MCF 10A (cell line): ENCODE measurements at regions not wholly inside any gene's neighbourhood (a gene's known extent, or its start where the extent isn't known, plus 50 kb on each side); places are given as distances from the start of the nearest gene placed in this dataset.
"Not testable (repeated sequence)": the region's sequence is repeated elsewhere in the genome, so short reads cannot be mapped to it uniquely, and the experiment has no call there.

ENCODE experiments used
- BruUV-seq: library from RNA; stranded (reverse); fragments of 400-500 nt; replicated peaks from 2 replicates; lab custom pipeline; 2021; lab: Mats Ljungman, UMichigan
- CTCF ChIA-PET: fragments of 300-600 bp; sonication (Branson Sonifier 250); formaldehyde crosslinking; extraction: SDS; loops from one replicate; lab custom pipeline; 2021; ENCODE audit warnings: antibody characterized with exemption, inconsistent platforms; lab: Yijun Ruan, JAX
- POLR2A ChIA-PET: fragments of 300-600, 350-650 bp; sonication (Branson Sonifier 250); formaldehyde crosslinking; extraction: SDS; loops from one replicate; lab custom pipeline; 2020; ENCODE audit warnings: antibody characterized with exemption, inconsistent platforms; lab: Yijun Ruan, JAX
- DNase-seq: peaks from one replicate; pipeline ENCODE4 v3.0.0-alpha.2; 2018; ENCODE audit not compliant: unreplicated experiment
- H3K27ac Mint-ChIP-seq: one replicate; pipeline ENCODE4 v1.8.0; 2022; ENCODE audit warnings: mild to moderate bottlenecking, low read depth, mixed read lengths; ENCODE audit not compliant: unreplicated experiment
- H3K27me3 Mint-ChIP-seq: one replicate; pipeline ENCODE4 v1.8.0; 2022; ENCODE audit warnings: mixed read lengths; ENCODE audit not compliant: insufficient read depth, unreplicated experiment
- H3K36me3 Mint-ChIP-seq: one replicate; pipeline ENCODE4 v1.8.0; 2022; ENCODE audit warnings: mild to moderate bottlenecking, moderate library complexity, mixed read lengths; ENCODE audit not compliant: insufficient read depth, unreplicated experiment
- H3K4me1 Mint-ChIP-seq: one replicate; pipeline ENCODE4 v1.8.0; 2022; ENCODE audit warnings: mixed read lengths; ENCODE audit not compliant: insufficient read depth, unreplicated experiment
- H3K4me3 Mint-ChIP-seq: one replicate; pipeline ENCODE4 v1.8.0; 2022; ENCODE audit warnings: mild to moderate bottlenecking, moderate library complexity, mixed read lengths; ENCODE audit not compliant: unreplicated experiment
- H3K9me3 Mint-ChIP-seq: one replicate; pipeline ENCODE4 v1.8.0; 2022; ENCODE audit warnings: mixed read lengths; ENCODE audit not compliant: unreplicated experiment
- CTCF ChIP-seq: fragments of 200-600 bp; IDR thresholded peaks from one replicate; pipeline ENCODE4 v1.8.0; 2022; ENCODE audit warnings: antibody characterized with exemption, mild to moderate bottlenecking; ENCODE audit not compliant: unreplicated experiment
- intact Hi-C: fragments of 100-400 bp; cut with micrococcal nuclease; formaldehyde crosslinking; loops from 2 replicates; pipeline ENCODE4 v1.14.1; 2022

- TF ChIP-seq CTCF, result no peak
- intact Hi-C loops, result no loop called here
- no peak overlapping the region for H3K27ac Mint-ChIP-seq
- H3K36me3 Mint-ChIP-seq, result no peaks in the 10 kb centered on the region
- H3K9me3 Mint-ChIP-seq, result peaks cover 2% of the 10 kb centered on the region
- ChIA-PET POLR2A (no interaction called here), CTCF (interaction anchor here (0.6 kb wide), 1 partner anchor 740 kb away, joined by 3 read pairs; no protein-coding TSS in a partner anchor)
- H3K27me3 Mint-ChIP-seq, result no peaks in the 10 kb centered on the region
- no peak for DNase-seq
- H3K4me1 Mint-ChIP-seq, result no peaks in the 10 kb centered on the region
- no peak overlapping the region for H3K4me3 Mint-ChIP-seq
- no TSS peak for BruUV-seq
Measured at GRCh38 chr1:30001011-30001731, 722.2 kb downstream of the MATN1 start.

GRCh38 chr1:30000266-30000665 lies 723.1 kb downstream of the MATN1 start:
- no peak for DNase-seq
- no peak overlapping the region for H3K4me3 Mint-ChIP-seq
- CTCF ChIA-PET, result no interaction called here
- no peak overlapping the region for H3K27ac Mint-ChIP-seq
- POLR2A ChIA-PET, result no interaction called here
- no peaks in the 10 kb centered on the region for H3K27me3 Mint-ChIP-seq
- H3K9me3 Mint-ChIP-seq, result peaks cover 11% of the 10 kb centered on the region
- intact Hi-C loops, result no loop called here
- no peak for TF ChIP-seq CTCF
- no peaks in the 10 kb centered on the region for H3K36me3 Mint-ChIP-seq
- BruUV-seq, result no TSS peak
- H3K4me1 Mint-ChIP-seq, result no peaks in the 10 kb centered on the region

GRCh38 chr1:29999595-29999994 lies 723.8 kb downstream of the MATN1 start:
- Mint-ChIP-seq H3K4me1 (no peaks in the 10 kb centered on the region), H3K9me3 (peaks cover 11% of the 10 kb centered on the region), H3K4me3 (no peak overlapping the region), H3K36me3 (no peaks in the 10 kb centered on the region), H3K27me3 (no peaks in the 10 kb centered on the region), H3K27ac (no peak overlapping the region)
- BruUV-seq, result no TSS peak
- no peak for DNase-seq
- intact Hi-C loops, result no loop called here
- TF ChIP-seq CTCF, result no peak
- ChIA-PET POLR2A (no interaction called here), CTCF (no interaction called here)

- TF ChIP-seq CTCF, result no peak
- ChIA-PET CTCF (no interaction called here), POLR2A (no interaction called here)
- no peak overlapping the region for H3K27ac Mint-ChIP-seq
- intact Hi-C loops, result no loop called here
- no peak overlapping the region for H3K4me3 Mint-ChIP-seq
- no TSS peak for BruUV-seq
- DNase-seq, result no peak
- no peaks in the 10 kb centered on the region for H3K36me3 Mint-ChIP-seq
- H3K9me3 Mint-ChIP-seq, result peaks cover 11% of the 10 kb centered on the region
- no peaks in the 10 kb centered on the region for H3K27me3 Mint-ChIP-seq
- H3K4me1 Mint-ChIP-seq, result no peaks in the 10 kb centered on the region
Measured at GRCh38 chr1:29998686-29999085, 724.7 kb downstream of the MATN1 start.

- POLR2A ChIA-PET, H3K27me3 Mint-ChIP-seq, H3K4me3 Mint-ChIP-seq, DNase-seq, BruUV-seq, H3K4me1 Mint-ChIP-seq, H3K27ac Mint-ChIP-seq, CTCF ChIA-PET, H3K36me3 Mint-ChIP-seq, intact Hi-C loops: not testable (repeated sequence)
- peaks cover 20% of the 10 kb centered on the region for H3K9me3 Mint-ChIP-seq
Measured at GRCh38 chr1:29997818-29998217, 725.6 kb downstream of the MATN1 start.
